ENCODE measurements at regions not wholly inside any gene's neighbourhood (a gene's known extent, or its start where the extent isn't known, plus 50 kb on each side); places are given as distances from the start of the nearest gene placed in this dataset.

DNA sequence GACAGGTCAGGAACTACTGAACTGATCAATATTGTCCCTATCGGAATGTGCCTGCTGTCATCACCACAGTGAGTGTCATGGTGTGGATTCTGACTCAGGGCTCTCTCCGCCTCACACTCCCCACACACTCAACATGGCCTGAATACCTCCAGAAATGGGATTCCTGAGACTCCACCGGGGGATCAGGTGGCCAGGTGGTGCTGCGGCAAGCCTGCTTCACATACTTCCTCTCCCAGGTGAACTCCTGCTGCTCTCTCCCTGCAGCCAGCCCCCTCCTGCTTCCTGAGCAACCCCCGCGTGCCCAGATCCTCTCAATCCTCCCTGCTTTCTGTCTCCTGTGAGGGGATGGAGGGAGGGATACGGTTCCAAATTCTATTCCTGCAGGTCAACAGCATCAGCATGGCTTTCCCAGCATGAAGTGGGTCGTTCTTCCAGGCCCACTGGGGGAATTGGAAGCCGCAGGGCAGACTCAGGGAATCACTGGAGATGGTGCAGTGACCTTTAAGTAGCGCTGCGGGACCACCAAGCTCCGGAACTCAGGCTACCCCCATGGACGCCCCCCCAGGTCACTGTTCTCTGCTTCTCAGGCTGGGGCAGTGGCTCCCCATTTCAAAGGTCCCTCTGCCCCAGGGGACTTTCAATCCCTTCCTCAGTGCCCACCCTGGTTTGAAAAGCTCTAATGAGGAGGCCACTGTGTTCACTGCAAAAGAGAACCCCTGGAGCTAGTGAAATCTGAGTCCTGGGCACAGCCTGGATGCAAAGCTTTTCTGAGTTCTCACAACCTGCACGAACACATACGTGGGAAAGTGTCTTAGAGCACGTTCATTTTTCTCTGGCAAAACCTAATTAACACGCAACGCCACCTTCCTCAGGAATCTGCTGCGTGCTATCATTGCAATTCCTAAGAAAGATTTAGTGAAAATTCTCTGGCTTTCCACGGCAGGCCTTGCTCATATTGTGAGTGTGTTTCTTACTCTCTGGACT is 168.4 kb downstream of the ZFP36L2 start:
- Histone ChIP-seq H3K27me3 (ENCODE audit: insufficient read depth, low read length) (no peaks in the 10 kb centered on the region), H4K20me1 (ENCODE audit: insufficient read depth, low read length) (no peaks in the 10 kb centered on the region), H3K36me3 (ENCODE audit: insufficient read depth, low read length) (no peaks in the 10 kb centered on the region), H3K4me1 (ENCODE audit: insufficient read depth, low read length) (peaks cover 5% of the 10 kb centered on the region), H2AFZ (ENCODE audit: low read length) (no peak overlapping the region), H3K27ac (ENCODE audit: low read depth, low read length) (no peak overlapping the region), H3K9me3 (ENCODE audit: low read depth, low read length) (peaks cover 3% of the 10 kb centered on the region), H3K4me3 (ENCODE audit: insufficient read depth, low read length) (no peak overlapping the region), H3K79me2 (ENCODE audit: insufficient read depth, low read length) (no peaks in the 10 kb centered on the region), H3K4me2 (ENCODE audit: insufficient read depth, low read length) (no peak overlapping the region)
- peak; percentile 73 for DNase-seq (ENCODE audit: insufficient read length, low spot score, missing footprints)
- TF ChIP-seq, protein P1, sequence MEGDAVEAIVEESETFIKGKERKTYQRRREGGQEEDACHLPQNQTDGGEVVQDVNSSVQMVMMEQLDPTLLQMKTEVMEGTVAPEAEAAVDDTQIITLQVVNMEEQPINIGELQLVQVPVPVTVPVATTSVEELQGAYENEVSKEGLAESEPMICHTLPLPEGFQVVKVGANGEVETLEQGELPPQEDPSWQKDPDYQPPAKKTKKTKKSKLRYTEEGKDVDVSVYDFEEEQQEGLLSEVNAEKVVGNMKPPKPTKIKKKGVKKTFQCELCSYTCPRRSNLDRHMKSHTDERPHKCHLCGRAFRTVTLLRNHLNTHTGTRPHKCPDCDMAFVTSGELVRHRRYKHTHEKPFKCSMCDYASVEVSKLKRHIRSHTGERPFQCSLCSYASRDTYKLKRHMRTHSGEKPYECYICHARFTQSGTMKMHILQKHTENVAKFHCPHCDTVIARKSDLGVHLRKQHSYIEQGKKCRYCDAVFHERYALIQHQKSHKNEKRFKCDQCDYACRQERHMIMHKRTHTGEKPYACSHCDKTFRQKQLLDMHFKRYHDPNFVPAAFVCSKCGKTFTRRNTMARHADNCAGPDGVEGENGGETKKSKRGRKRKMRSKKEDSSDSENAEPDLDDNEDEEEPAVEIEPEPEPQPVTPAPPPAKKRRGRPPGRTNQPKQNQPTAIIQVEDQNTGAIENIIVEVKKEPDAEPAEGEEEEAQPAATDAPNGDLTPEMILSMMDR (IDR thresholded peaks at IDR 0.05; ENCODE audit: extremely low read depth, low read depth, low read length) = no peak

- H3K36me3 ChIP-seq (ENCODE audit: insufficient read depth, low read length) = no peaks in the 10 kb centered on the region
- H3K4me3 ChIP-seq (ENCODE audit: insufficient read depth, low read length) = no peak overlapping the region
- H3K4me2 ChIP-seq (ENCODE audit: insufficient read depth, low read length) = no peak overlapping the region
- H3K27ac ChIP-seq (ENCODE audit: low read depth, low read length) = no peak overlapping the region
- TF ChIP-seq, protein P1 (IDR thresholded peaks at IDR 0.05; ENCODE audit: extremely low read depth, low read depth, low read length) = no peak
- peak; percentile 72 for DNase-seq (ENCODE audit: insufficient read length, low spot score, missing footprints)
- no peaks in the 10 kb centered on the region for H4K20me1 ChIP-seq (ENCODE audit: insufficient read depth, low read length)
- H3K4me1 ChIP-seq (ENCODE audit: insufficient read depth, low read length) = peaks cover 7% of the 10 kb centered on the region
- H2AFZ ChIP-seq (ENCODE audit: low read length) = no peak overlapping the region
- H3K9me3 ChIP-seq (ENCODE audit: low read depth, low read length) = peaks cover 3% of the 10 kb centered on the region
- no peaks in the 10 kb centered on the region for H3K79me2 ChIP-seq (ENCODE audit: insufficient read depth, low read length)
- no peaks in the 10 kb centered on the region for H3K27me3 ChIP-seq (ENCODE audit: insufficient read depth, low read length)
These were observed 169.2 kb downstream of the ZFP36L2 start for GRCh38 chr2:43057026-43057741.

DNA sequence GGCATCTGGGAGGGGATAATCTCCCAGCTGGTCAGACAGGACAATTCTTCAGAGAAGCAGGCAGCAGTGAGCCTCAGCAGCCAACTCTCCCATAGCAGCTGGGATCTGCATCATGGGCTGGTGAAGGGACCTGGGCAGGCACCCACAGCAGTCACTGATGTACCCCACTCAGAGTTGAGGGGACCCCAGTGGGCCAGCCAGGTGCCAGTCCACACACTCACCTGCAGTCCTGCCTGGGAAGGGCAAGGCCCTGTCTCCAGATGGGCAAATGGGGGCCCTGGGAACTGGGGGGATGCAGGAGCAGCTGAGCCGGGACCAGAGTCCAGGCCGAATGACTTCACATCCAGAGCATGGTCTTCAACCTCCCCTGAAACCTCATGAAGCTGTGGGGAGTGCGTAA is 170.4 kb downstream of the ZFP36L2 start:
- Histone ChIP-seq H3K4me3 (ENCODE audit: insufficient read depth, low read length) (no peak overlapping the region), H3K4me1 (ENCODE audit: insufficient read depth, low read length) (peaks cover 18% of the 10 kb centered on the region), H3K9me3 (ENCODE audit: low read depth, low read length) (no peaks in the 10 kb centered on the region), H3K36me3 (ENCODE audit: insufficient read depth, low read length) (no peaks in the 10 kb centered on the region), H3K27ac (ENCODE audit: low read depth, low read length) (no peak overlapping the region), H3K4me2 (ENCODE audit: insufficient read depth, low read length) (no peak overlapping the region), H4K20me1 (ENCODE audit: insufficient read depth, low read length) (no peaks in the 10 kb centered on the region), H3K79me2 (ENCODE audit: insufficient read depth, low read length) (no peaks in the 10 kb centered on the region), H2AFZ (ENCODE audit: low read length) (no peak overlapping the region), H3K27me3 (ENCODE audit: insufficient read depth, low read length) (no peaks in the 10 kb centered on the region)
- DNase-seq (ENCODE audit: insufficient read length, low spot score, missing footprints) = peak; percentile 39
- TF ChIP-seq, protein P1 (IDR thresholded peaks at IDR 0.05; ENCODE audit: extremely low read depth, low read depth, low read length) = no peak

All from osteoblast (primary cell).